ENCODE measurements at regions not wholly inside any gene's neighbourhood (a gene's known extent, or its start where the extent isn't known, plus 50 kb on each side); places are given as distances from the start of the nearest gene placed in this dataset.

DNA sequence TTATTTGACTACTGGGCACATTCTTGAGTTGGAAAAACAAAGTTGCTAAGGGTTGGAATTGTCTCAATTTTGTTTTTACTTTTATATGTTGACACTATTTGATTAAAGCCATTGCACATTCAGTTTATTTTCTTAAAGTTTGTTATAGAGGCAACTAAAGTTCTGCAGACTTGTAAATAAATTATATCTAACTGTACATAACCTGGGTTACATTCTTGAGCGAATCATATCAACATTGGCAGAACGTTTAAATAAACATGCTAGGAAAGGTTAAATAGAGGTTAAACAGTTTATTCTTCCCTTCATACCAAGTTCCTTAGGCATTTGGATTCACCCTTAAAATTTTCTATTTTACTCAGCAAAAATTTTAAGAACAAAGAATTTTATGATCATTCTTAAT lies 74.5 kb downstream of the UCHL1 start:
- H3K27ac ChIP-seq, result no peak overlapping the region
- TF ChIP-seq, protein P1, sequence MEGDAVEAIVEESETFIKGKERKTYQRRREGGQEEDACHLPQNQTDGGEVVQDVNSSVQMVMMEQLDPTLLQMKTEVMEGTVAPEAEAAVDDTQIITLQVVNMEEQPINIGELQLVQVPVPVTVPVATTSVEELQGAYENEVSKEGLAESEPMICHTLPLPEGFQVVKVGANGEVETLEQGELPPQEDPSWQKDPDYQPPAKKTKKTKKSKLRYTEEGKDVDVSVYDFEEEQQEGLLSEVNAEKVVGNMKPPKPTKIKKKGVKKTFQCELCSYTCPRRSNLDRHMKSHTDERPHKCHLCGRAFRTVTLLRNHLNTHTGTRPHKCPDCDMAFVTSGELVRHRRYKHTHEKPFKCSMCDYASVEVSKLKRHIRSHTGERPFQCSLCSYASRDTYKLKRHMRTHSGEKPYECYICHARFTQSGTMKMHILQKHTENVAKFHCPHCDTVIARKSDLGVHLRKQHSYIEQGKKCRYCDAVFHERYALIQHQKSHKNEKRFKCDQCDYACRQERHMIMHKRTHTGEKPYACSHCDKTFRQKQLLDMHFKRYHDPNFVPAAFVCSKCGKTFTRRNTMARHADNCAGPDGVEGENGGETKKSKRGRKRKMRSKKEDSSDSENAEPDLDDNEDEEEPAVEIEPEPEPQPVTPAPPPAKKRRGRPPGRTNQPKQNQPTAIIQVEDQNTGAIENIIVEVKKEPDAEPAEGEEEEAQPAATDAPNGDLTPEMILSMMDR (IDR thresholded peaks at IDR 0.05), result no peak

DNA sequence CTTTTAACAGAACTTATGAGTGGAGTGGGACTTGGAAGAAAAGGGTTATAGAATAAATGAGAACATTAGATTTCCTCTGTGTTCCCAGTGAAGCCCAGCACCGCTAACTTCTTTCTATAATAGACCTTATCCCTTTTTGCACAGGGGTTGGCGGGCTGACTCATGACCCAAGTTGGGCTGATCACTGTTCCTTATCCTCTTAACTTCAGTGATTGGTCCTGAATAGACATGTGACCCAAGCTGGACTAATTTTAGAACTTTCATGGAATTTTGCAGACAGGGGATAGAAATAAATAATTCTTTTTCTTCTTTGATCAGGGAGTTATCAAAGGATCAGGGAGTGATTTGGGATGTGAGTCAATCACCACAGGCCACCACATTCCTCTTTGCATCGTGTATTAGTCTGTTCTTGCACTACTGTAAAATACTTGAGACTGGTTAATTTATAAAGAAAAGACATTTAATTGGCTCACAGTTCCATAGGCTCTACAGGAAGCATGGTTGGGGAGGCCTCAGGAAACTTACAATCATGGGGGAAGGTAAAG lies 75.9 kb downstream of the UCHL1 start:
- TF ChIP-seq, protein P1 (IDR thresholded peaks at IDR 0.05), result no peak
- no peak for TF ChIP-seq ZFX (IDR thresholded peaks at IDR 0.05; ENCODE audit: borderline replicate concordance)
- no peak overlapping the region for H3K27ac ChIP-seq

DNA sequence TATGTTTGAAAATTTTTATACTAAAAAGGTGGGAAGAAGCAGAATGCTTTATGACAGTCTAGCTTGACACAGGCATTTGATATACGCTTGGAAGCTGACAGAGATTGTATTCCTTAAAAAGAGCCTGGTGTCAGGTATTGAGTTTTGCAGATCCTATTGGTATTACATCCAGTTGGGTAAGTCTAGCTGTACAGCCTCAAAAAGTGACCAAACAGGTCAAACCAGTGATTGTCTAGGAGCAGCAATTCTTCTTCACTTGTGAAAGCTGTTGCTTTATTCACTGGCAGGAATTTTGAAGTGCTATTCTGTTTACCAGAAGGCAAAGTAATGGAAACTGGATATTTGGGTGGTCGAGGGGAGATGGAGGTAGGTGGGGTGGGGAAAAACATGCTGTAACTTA lies 77.5 kb downstream of the UCHL1 start:
- no peak for TF ChIP-seq ZFX (IDR thresholded peaks at IDR 0.05; ENCODE audit: borderline replicate concordance)
- TF ChIP-seq, protein P1 (IDR thresholded peaks at IDR 0.05), result no peak
- no peak overlapping the region for H3K27ac ChIP-seq

DNA sequence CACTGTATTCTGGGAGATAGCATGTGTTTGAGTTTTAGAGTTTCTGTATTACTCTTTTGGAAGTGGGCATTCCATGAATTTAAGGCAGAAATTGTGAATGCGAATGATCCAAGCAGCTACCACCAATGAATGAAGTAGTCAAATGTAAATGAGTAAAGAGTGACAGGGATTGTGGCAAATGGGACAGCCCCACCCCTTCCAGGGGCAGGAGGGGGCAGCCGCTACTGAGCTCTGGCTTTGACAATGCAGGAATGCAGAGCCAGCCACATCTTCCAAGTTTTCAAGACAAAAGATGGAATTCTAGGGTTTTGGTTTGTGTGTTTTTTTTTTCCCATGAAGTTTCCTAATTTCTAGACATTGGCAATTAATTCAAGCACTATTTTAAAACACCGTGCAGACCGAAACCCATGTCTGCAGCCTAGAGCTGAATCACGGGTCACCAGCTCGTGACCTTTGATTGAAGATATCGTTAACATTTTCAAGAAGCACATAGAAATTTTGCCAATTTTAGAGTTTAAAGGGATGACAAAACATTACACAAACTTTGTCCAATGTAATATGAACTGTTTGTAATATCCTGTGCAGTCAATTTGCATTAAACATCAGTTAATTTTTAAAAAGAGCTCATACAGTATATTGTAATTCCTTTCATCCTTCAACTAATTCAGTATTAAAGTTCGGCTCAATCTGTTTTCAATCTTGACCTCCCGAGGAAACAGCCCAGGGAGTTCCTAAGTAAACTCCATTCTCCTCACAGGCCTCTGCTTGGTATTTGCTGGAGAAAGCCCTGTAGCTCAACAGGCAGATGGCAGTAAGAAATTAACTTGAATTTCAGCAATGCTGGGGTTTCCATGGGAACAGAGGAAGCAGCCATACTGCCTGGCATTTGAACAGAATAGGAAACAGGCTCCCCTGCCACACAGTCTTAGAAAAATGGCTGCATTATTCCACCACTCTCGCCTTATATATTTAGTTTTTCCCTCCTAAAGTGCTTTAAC lies 83.4 kb downstream of the UCHL1 start:
- no peak overlapping the region for H3K27ac ChIP-seq

DNA sequence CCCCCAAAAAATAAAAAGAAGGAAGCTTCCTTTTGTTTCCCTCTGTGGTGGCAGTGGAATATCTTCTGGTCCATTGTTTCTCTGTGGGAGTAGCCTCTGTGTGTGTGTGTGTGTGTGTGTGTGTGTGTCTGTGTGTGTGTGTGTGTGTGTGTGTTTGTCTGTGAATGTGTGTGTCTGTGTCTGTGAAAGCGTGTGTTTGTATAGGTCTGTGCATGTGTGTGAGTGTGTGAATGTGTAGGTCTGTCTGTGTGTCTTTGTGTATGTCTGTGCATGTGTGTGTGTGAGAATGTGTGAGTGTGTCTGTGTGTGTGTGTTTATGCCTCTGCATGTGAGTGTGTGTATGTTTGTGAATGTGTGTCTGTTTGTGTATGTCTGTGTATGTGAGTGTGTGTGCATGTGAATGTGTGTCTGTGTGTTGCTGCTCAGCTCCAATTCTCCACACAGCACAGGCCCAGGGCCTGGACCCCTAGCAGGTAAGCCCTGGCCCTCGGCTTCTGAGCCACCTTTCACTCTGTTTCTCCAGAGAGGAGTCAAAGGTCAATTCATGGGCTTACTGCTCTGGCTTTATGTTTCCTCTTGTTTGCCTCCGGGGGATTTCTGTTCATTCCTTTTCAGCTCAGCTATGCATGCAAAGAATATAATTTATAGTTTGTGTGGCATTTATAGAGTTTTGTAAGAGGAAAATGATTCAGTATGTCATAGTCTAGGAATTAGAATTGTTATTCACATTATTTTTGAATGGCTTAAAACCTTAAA lies 89.8 kb downstream of the UCHL1 start:
- TF ChIP-seq ZFX (IDR thresholded peaks at IDR 0.05; ENCODE audit: borderline replicate concordance), result no peak
- TF ChIP-seq, protein P1 (IDR thresholded peaks at IDR 0.05), result no peak
- H3K27ac ChIP-seq, result peak overlapping the region; percentile 32

More for the DNA sequence above, 83.4 kb downstream of the UCHL1 start:
- no peak for TF ChIP-seq ZFX (IDR thresholded peaks at IDR 0.05; ENCODE audit: borderline replicate concordance)
- TF ChIP-seq, protein P1 (IDR thresholded peaks at IDR 0.05), result no peak

DNA sequence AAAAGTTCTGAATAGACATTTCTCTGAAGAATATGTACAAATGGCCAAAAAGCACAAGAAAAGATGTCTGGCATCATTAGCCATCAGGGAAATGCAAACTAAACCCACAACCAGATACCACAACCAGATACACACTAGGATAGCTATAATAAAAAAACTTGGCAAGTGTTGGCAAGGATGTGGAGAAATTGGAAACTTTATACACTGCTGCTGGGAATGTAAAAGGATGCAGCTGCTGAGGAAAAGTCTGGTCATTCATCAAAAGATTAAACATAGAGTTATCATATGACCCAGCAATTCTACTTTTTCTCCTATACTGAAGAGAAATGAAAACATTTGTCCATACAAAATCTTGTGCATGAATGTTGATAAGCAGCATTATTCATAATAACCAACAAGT lies 92.3 kb downstream of the UCHL1 start:
- TF ChIP-seq, protein P1 (IDR thresholded peaks at IDR 0.05), result no peak
- TF ChIP-seq ZFX (IDR thresholded peaks at IDR 0.05; ENCODE audit: borderline replicate concordance), result no peak
- H3K27ac ChIP-seq, result no peak overlapping the region
